IgD-negative memory B cell (primary cell): ENCODE measurements at regions not wholly inside any gene's neighbourhood (a gene's known extent, or its start where the extent isn't known, plus 50 kb on each side); places are given as distances from the start of the nearest gene placed in this dataset.
A peak's percentile ranks its signal among the peaks of the same experiment; 100 is the strongest.

Source experiments
- H3K27ac Mint-ChIP-seq, 3 donors: one replicate each; pipeline ENCODE4 v1.8.0; 2020 to 2022; ENCODE audit warnings: mild to moderate bottlenecking in 3 of 3, mixed read lengths in 3 of 3, moderate library complexity in 1 of 3
- H3K27me3 Mint-ChIP-seq: one replicate; pipeline ENCODE4 v1.8.0; 2021; ENCODE audit warnings: mixed read lengths
- H3K36me3 Mint-ChIP-seq: one replicate; pipeline ENCODE4 v1.8.0; 2020; ENCODE audit warnings: mild to moderate bottlenecking, mixed read lengths
- H3K4me1 Mint-ChIP-seq, 3 donors: one replicate each; pipeline ENCODE4 v1.8.0; 2020 to 2022; ENCODE audit warnings: mixed read lengths in 3 of 3, mild to moderate bottlenecking in 1 of 3
- H3K4me3 Mint-ChIP-seq, 4 donors: one replicate each; pipeline ENCODE4 v1.8.0; 2020 to 2022; ENCODE audit warnings: mild to moderate bottlenecking in 4 of 4, mixed read lengths in 4 of 4, moderate library complexity in 3 of 4
- H3K9me3 Mint-ChIP-seq, 3 donors: one replicate each; pipeline ENCODE4 v1.8.0; 2020 to 2021; ENCODE audit warnings: mixed read lengths in 3 of 3, mild to moderate bottlenecking in 1 of 3

- no peaks in the 10 kb centered on the region for H3K4me1 Mint-ChIP-seq
- no peak overlapping the region for H3K27ac Mint-ChIP-seq
- H3K9me3 Mint-ChIP-seq, result peaks cover 0 to 2% (median 0%) of the 10 kb centered on the region in 3 donors
- H3K4me3 Mint-ChIP-seq, result no peak overlapping the region
- no peaks in the 10 kb centered on the region for H3K36me3 Mint-ChIP-seq
- H3K27me3 Mint-ChIP-seq, result peaks cover 7% of the 10 kb centered on the region
Observed at GRCh38 chr15:85943791-85944190, 135.9 kb upstream of the AGBL1 start.

DNA sequence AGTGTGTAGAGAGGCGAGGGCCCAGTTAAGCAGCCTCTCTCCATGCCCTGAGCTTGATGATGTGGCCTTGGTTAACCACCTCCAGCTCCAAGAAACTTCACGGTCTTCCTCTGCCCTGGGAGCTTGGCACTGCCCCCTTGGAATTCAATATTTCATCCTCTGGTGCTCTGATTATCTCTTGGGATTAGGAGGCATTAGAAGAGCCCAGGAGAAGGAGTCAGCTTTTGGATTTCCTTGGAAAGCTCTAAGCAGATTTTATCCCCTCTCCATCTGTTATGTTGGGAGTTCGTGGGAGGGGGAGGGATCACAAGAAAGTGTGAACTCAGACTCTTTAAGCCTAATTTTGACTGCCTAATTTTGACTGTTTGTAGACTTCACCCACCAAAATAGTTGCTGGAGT lies 132.7 kb upstream of the AGBL1 start:
- no peak overlapping the region for H3K27ac Mint-ChIP-seq
- no peaks in the 10 kb centered on the region for H3K4me1 Mint-ChIP-seq
- no peaks in the 10 kb centered on the region for H3K27me3 Mint-ChIP-seq
- no peaks in the 10 kb centered on the region for H3K9me3 Mint-ChIP-seq
- no peaks in the 10 kb centered on the region for H3K36me3 Mint-ChIP-seq
- H3K4me3 Mint-ChIP-seq, result no peak overlapping the region

DNA sequence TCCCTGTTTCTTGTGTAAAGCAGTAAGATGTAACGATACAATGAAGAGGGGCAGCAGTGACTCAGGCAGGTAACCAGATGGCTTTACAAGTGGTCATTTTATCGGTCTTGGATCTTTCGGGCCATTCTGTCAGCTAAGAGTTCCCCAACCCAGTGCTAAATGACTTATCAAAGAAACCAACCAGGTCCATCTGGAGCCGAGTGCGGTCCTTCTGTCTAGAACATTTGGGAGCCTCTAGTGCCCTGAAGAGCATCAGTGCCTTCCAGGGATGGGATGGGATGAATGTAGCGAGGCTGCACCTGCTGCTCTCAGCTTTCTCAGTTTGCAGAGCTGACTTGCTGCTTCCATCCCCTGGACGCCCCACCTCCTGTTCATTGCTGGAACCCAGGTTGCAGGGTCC lies 131.7 kb upstream of the AGBL1 start:
- Mint-ChIP-seq H3K9me3 (no peaks in the 10 kb centered on the region), H3K4me3 (no peak overlapping the region), H3K27ac (no peak overlapping the region), H3K4me1 (no peaks in the 10 kb centered on the region), H3K36me3 (no peaks in the 10 kb centered on the region), H3K27me3 (no peaks in the 10 kb centered on the region)

- H3K4me3 Mint-ChIP-seq, result no peak overlapping the region
- no peak overlapping the region for H3K27ac Mint-ChIP-seq
Observed at GRCh38 chr15:85950101-85950500, 129.6 kb upstream of the AGBL1 start.

GRCh38 chr15:85954586-85954985 lies 125.1 kb upstream of the AGBL1 start:
- H3K27ac Mint-ChIP-seq, result no peak overlapping the region
- peaks cover 2 to 5% (median 4%) of the 10 kb centered on the region in 3 donors for H3K4me1 Mint-ChIP-seq
- H3K36me3 Mint-ChIP-seq, result no peaks in the 10 kb centered on the region
- peaks cover 7% of the 10 kb centered on the region for H3K27me3 Mint-ChIP-seq
- peaks cover 0 to 8% (median 0%) of the 10 kb centered on the region in 3 donors for H3K9me3 Mint-ChIP-seq
- H3K4me3 Mint-ChIP-seq, result no peak overlapping the region

More at GRCh38 chr15:85950101-85950500, 129.6 kb upstream of the AGBL1 start:
- H3K4me1 Mint-ChIP-seq, result no peaks in the 10 kb centered on the region
- H3K36me3 Mint-ChIP-seq, result no peaks in the 10 kb centered on the region
- peaks cover 5% of the 10 kb centered on the region for H3K27me3 Mint-ChIP-seq
- peaks cover 0 to 2% (median 0%) of the 10 kb centered on the region in 3 donors for H3K9me3 Mint-ChIP-seq

DNA sequence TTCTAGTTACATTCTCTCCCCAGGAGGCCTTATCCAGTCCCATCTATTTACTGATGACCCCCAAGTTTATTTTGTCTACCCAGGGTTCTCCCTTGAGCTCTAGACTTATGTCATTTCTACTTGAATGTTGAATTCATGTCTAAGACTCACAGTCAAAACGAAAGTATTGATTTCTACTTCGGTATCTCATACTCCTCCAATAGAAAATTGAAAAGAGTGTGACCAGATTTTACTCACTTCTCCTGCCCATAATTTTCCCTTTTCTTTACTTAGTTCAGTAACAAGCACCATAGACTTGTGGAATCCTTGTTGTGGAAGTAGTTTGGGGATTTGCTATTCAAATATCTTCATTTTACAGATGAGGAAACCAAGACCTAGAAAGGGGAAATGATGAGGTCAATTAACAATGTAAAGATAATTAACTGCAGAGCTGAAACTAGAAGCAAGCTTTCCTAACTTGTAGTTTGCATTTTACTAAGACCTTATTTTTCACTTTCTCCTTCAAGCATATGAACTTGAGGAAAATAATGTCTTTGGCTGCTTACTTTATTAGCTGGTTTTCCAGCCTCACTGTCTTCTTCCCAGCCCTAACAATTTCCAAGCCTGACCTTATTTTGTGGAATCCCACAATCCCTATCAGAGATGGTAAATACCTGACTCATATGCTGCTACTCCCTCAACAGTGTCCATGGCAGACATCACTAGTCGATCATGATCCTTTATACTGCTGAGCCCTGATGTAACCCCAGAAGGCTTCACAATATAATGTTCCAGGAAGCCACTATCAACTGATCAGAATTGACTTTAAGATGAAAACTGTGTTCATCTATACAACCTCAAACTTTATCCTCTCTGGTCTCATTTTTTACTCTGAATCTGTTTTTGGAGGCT lies 123.9 kb upstream of the AGBL1 start:
- Mint-ChIP-seq H3K4me1 (peaks cover 2 to 5% (median 4%) of the 10 kb centered on the region in 3 donors), H3K4me3 (no peak overlapping the region), H3K36me3 (no peaks in the 10 kb centered on the region), H3K9me3 (peaks cover 0 to 8% (median 0%) of the 10 kb centered on the region in 3 donors), H3K27ac (peak overlapping the region in 1 of 3 donors; percentile 17), H3K27me3 (peaks cover 7% of the 10 kb centered on the region)

DNA sequence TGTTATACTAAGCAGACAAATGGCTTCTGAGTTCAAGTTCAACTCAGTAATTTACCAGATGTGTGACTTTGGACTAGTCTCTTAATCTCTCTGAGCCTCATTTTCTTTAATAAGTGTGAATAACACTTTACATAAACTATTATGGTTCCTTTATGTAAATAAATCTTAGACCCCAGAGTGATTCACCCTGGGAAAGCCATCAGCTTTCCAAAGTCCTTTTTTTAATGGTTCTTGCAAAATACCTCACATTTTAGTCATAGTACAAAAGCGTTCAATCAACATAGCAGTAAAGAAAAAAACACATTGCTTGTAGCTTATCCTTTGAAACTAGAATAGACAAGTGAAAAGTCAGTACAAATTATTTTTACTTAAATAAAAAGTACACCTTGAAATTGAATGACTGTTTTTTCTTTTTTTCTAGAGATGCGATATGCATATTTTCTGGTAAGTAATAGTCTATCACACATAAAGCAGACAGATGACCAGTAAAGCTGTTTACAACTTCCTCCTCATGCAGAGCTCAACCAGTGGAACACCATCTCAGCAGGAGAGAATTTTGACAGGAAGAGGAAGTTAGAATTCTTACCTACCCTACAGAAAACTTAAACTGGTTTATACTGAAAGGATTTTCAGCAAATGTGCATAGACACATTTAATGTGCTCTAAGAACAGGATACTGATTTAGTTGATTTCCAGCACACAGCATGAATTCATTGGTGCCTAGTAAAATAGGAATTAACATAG lies 123.0 kb upstream of the AGBL1 start:
- H3K27me3 Mint-ChIP-seq, result peaks cover 7% of the 10 kb centered on the region
- peaks cover 0 to 8% (median 0%) of the 10 kb centered on the region in 3 donors for H3K9me3 Mint-ChIP-seq
- H3K4me3 Mint-ChIP-seq, result no peak overlapping the region
- H3K27ac Mint-ChIP-seq, result no peak overlapping the region
- no peaks in the 10 kb centered on the region for H3K36me3 Mint-ChIP-seq
- H3K4me1 Mint-ChIP-seq, result peaks cover 2 to 5% (median 4%) of the 10 kb centered on the region in 3 donors

- Mint-ChIP-seq H3K36me3 (no peaks in the 10 kb centered on the region), H3K27me3 (peaks cover 2% of the 10 kb centered on the region), H3K9me3 (peaks cover 0 to 6% (median 0%) of the 10 kb centered on the region in 3 donors), H3K4me3 (no peak overlapping the region), H3K4me1 (peaks cover 2 to 5% (median 4%) of the 10 kb centered on the region in 3 donors), H3K27ac (no peak overlapping the region)
Observed at GRCh38 chr15:85959611-85960010, 120.1 kb upstream of the AGBL1 start.

GRCh38 chr15:85960381-85960780 lies 119.3 kb upstream of the AGBL1 start:
- Mint-ChIP-seq H3K27me3 (peaks cover 2% of the 10 kb centered on the region), H3K27ac (no peak overlapping the region), H3K9me3 (peaks cover 0 to 2% (median 0%) of the 10 kb centered on the region in 3 donors), H3K4me3 (no peak overlapping the region), H3K4me1 (peaks cover 2 to 3% (median 2%) of the 10 kb centered on the region in 3 donors), H3K36me3 (no peaks in the 10 kb centered on the region)

DNA sequence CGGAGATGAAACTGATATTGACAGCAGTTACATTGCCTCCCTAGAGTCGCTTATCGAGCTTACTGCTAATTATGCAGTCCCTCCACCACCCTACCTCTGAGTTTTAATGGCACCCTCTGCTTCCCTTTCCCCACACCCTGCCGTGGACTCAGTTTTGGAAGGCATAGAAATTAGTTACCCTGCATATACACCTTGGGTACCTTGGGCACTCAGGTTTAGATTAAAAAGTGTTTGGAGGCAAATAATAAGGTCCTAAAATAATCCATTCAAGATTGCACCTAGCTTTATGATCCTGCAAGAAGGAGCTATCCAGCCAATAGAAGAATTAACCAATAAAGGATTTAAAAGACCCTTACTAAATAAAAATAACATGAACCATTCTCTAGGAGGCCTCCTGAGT lies 117.8 kb upstream of the AGBL1 start:
- H3K27me3 Mint-ChIP-seq, result peaks cover 5% of the 10 kb centered on the region

GRCh38 chr15:85963262-85963760 lies 116.4 kb upstream of the AGBL1 start:
- H3K9me3 Mint-ChIP-seq, result no peaks in the 10 kb centered on the region
- no peaks in the 10 kb centered on the region for H3K36me3 Mint-ChIP-seq
- H3K27ac Mint-ChIP-seq, result no peak overlapping the region
- peaks cover 4% of the 10 kb centered on the region for H3K27me3 Mint-ChIP-seq
- no peaks in the 10 kb centered on the region for H3K4me1 Mint-ChIP-seq
- no peak overlapping the region for H3K4me3 Mint-ChIP-seq

More for the DNA sequence above, 117.8 kb upstream of the AGBL1 start:
- no peaks in the 10 kb centered on the region for H3K4me1 Mint-ChIP-seq
- H3K27ac Mint-ChIP-seq, result no peak overlapping the region
- H3K36me3 Mint-ChIP-seq, result no peaks in the 10 kb centered on the region
- H3K9me3 Mint-ChIP-seq, result peaks cover 0 to 2% (median 0%) of the 10 kb centered on the region in 3 donors
- no peak overlapping the region for H3K4me3 Mint-ChIP-seq

GRCh38 chr15:85964471-85964870 lies 115.2 kb upstream of the AGBL1 start:
- H3K4me3 Mint-ChIP-seq, result no peak overlapping the region
- H3K36me3 Mint-ChIP-seq, result no peaks in the 10 kb centered on the region
- H3K27me3 Mint-ChIP-seq, result peaks cover 4% of the 10 kb centered on the region
- no peak overlapping the region for H3K27ac Mint-ChIP-seq
- H3K9me3 Mint-ChIP-seq, result peaks cover 0 to 1% (median 0%) of the 10 kb centered on the region in 3 donors
- H3K4me1 Mint-ChIP-seq, result no peaks in the 10 kb centered on the region

DNA sequence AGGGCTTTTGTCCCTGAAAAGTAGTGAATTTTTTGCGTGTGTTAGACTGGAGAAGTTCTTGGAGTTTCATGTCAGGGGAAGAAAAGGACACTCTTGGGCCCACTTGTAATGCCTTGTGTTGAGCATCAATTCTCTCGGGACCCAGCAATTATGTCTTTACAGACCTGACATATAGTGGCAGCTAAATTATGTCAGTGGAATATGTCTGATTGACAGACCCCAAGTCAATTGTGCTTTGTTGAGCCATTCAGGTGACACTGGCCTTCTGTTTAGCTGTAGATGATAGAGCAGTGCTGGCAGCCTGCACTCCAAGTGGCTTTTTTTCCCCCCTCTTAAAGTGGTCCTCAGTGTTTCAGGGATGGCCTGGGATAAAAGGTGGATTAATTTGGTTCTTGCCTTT lies 112.1 kb upstream of the AGBL1 start:
- H3K4me1 Mint-ChIP-seq, result no peaks in the 10 kb centered on the region
- H3K27ac Mint-ChIP-seq, result no peak overlapping the region
- H3K36me3 Mint-ChIP-seq, result no peaks in the 10 kb centered on the region
- H3K27me3 Mint-ChIP-seq, result peaks cover 5% of the 10 kb centered on the region
- H3K4me3 Mint-ChIP-seq, result no peak overlapping the region
- H3K9me3 Mint-ChIP-seq, result peaks cover 0 to 4% (median 0%) of the 10 kb centered on the region in 3 donors

DNA sequence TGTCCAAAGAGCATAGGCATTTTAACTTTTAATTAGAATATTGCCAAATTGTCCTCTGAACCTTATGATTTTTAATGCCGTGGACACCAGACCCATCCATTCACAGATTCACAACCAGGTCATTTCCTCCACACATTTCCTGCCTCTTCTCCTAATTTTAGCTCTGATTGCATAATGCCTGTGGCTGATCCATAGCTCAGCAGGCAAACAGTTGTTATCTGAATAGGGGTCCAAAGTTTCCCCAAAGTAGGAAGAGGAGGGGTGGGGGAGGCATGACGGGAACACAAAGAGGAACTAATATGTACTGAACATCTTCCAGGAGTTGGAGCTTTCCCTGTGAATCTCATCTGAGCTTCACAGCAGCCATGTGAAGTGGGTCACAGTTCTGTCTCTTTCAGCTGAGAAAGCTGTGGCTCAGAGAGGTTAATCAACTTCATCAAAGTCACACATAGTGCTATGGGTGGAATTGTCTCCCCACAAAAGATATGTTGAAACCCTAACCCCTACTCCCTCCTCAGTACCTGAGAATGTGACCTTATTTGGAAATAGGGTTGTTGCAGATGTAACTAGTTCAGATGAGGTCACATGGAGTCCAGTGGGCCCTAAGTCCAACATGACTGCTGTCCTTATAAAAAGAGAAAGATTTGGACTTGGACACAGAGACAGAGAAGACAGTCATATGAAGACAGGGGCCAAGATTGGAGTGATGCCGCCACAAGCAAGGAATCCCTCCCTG lies 106.7 kb upstream of the AGBL1 start:
- Mint-ChIP-seq H3K36me3 (no peaks in the 10 kb centered on the region), H3K4me3 (no peak overlapping the region), H3K4me1 (no peaks in the 10 kb centered on the region), H3K27ac (no peak overlapping the region), H3K27me3 (peaks cover 5% of the 10 kb centered on the region), H3K9me3 (peaks cover 0 to 8% (median 4%) of the 10 kb centered on the region in 3 donors)
